HCT116 (cell line): ENCODE measurements at regions not wholly inside any gene's neighbourhood (a gene's known extent, or its start where the extent isn't known, plus 50 kb on each side); places are given as distances from the start of the nearest gene placed in this dataset.

ENCODE experiments used
- CBX3 ChIP-seq: IDR thresholded peaks from 2 replicates; pipeline ENCODE4 v1.6.1; 2012; ENCODE audit warnings: low read depth
- ELF1 ChIP-seq: IDR thresholded peaks from 2 replicates; pipeline ENCODE4 v1.6.1; 2012; ENCODE audit warnings: low read depth, borderline replicate concordance
- EZH2 ChIP-seq: fragments of 200-600 bp; sonication (generic); IDR thresholded peaks from 2 replicates; pipeline ENCODE4 v1.6.1; 2017; ENCODE audit warnings: antibody characterized with exemption, mixed run types
- EZH2phosphoT487 ChIP-seq: fragments of 200-600 bp; IDR thresholded peaks from 2 replicates; pipeline ENCODE4 v1.6.1; 2018; ENCODE audit warnings: antibody characterized with exemption, borderline replicate concordance
- FOSL1 ChIP-seq: IDR thresholded peaks from 2 replicates; pipeline ENCODE4 v1.6.1; 2012; ENCODE audit warnings: low read depth
- POLR2A ChIP-seq: IDR thresholded peaks from 2 replicates; pipeline ENCODE4 v1.7.0; 2011; ENCODE audit warnings: borderline replicate concordance; ENCODE audit not compliant: insufficient read depth, insufficient read length; ENCODE audit errors: extremely low read depth
- POLR2AphosphoS5 ChIP-seq: IDR thresholded peaks from 2 replicates; pipeline ENCODE4 v1.6.1; 2011; ENCODE audit warnings: mild to moderate bottlenecking, low read depth, low read length, moderate library complexity
- SIN3A ChIP-seq: IDR thresholded peaks from 2 replicates; pipeline ENCODE4 v1.6.1; 2012; ENCODE audit warnings: low read depth
- SRF ChIP-seq: IDR thresholded peaks from 2 replicates; pipeline ENCODE4 v1.6.1; 2012; ENCODE audit warnings: low read depth
- ZNF274 ChIP-seq: fragments of 200-500 bp; sonication (Bioruptor generic); IDR thresholded peaks from 2 replicates; pipeline ENCODE4 v1.6.1; 2014; ENCODE audit warnings: mild to moderate bottlenecking, low read depth, low read length, inconsistent platforms
- TF ChIP-seq, protein P1 (sequence below): IDR thresholded peaks from 2 replicates; pipeline ENCODE4 v1.6.1; 2012
- TF ChIP-seq, protein P2 (sequence below), 3 experiments: fragments of 200-600 bp in 1 of 3; sonication (generic) in 1 of 3; IDR thresholded peaks in 2 of 3; conservative IDR thresholded peaks in 1 of 3; 2 replicates each; pipeline ENCODE4 v1.5.1; 2012 to 2017; ENCODE audit warnings: low read depth in 2 of 3, low read length in 2 of 3, antibody characterized with exemption in 1 of 3, borderline replicate concordance in 1 of 3, control low read depth in 1 of 3, mild to moderate bottlenecking in 1 of 3, mixed read lengths in 1 of 3, mixed run types in 1 of 3, moderate library complexity in 1 of 3; ENCODE audit not compliant: insufficient read depth in 1 of 3
- TF ChIP-seq, protein P3 (sequence below): IDR thresholded peaks from 2 replicates; pipeline ENCODE4 v1.6.1; 2012; ENCODE audit warnings: low read depth

DNA sequence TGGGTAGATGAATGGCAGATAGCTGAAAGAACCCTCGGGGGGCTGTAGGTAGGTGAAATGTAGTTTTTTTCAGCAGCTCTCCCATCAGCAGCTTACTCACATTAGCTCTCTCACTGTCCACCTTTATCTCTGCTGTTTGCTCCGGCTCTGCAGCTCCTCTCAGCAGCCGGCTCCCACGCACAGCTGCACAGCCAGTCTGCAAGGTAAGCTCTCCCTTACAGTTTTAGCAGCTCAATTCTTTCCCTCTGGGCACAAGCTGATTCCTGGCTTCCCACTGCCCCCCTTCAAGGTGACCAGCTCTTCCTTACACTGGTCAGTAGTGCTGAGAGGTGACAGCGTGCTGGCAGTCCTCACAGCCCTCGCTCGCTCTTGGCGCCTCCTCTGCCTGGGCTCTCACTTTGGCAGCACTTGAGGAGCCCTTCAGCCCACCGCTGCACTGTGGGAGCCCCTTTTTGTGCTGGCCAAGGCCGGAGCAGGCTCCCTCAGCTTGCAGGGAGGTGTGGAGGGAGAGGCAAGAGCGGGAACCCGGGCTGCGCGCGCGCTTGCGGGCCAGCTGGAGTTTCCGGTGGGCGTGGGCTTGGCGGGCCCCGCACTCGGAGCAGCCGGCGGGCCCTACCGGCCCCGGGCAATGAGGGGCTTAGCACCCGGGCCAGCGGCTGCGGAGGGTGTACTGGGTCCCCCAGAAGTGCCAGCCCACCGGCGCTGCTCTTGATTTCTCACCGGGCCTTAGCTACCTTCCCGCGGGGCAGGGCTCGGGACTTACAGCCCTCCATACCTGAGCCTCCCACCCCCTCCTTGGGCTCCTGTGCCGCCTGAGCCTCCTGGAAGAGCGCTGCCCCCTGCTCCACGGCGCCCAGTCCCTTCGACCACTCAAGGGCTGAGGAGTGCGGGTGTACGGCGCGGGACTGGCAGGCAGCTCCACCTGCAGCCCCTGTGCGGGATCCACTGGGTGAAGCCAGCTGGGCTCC lies 393.6 kb downstream of the CENPC start:
- TF ChIP-seq, protein P1, sequence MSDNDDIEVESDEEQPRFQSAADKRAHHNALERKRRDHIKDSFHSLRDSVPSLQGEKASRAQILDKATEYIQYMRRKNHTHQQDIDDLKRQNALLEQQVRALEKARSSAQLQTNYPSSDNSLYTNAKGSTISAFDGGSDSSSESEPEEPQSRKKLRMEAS: no peak
- TF ChIP-seq, protein P2, sequence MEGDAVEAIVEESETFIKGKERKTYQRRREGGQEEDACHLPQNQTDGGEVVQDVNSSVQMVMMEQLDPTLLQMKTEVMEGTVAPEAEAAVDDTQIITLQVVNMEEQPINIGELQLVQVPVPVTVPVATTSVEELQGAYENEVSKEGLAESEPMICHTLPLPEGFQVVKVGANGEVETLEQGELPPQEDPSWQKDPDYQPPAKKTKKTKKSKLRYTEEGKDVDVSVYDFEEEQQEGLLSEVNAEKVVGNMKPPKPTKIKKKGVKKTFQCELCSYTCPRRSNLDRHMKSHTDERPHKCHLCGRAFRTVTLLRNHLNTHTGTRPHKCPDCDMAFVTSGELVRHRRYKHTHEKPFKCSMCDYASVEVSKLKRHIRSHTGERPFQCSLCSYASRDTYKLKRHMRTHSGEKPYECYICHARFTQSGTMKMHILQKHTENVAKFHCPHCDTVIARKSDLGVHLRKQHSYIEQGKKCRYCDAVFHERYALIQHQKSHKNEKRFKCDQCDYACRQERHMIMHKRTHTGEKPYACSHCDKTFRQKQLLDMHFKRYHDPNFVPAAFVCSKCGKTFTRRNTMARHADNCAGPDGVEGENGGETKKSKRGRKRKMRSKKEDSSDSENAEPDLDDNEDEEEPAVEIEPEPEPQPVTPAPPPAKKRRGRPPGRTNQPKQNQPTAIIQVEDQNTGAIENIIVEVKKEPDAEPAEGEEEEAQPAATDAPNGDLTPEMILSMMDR (IDR thresholded peaks at IDR 0.05 in 2 of 3, conservative IDR thresholded peaks at IDR 0.05 in 1 of 3; ENCODE audit: borderline replicate concordance in 1 of 3, insufficient read depth in 1 of 3, low read depth in 2 of 3, low read length in 2 of 3): no peak
- TF ChIP-seq, protein P3, sequence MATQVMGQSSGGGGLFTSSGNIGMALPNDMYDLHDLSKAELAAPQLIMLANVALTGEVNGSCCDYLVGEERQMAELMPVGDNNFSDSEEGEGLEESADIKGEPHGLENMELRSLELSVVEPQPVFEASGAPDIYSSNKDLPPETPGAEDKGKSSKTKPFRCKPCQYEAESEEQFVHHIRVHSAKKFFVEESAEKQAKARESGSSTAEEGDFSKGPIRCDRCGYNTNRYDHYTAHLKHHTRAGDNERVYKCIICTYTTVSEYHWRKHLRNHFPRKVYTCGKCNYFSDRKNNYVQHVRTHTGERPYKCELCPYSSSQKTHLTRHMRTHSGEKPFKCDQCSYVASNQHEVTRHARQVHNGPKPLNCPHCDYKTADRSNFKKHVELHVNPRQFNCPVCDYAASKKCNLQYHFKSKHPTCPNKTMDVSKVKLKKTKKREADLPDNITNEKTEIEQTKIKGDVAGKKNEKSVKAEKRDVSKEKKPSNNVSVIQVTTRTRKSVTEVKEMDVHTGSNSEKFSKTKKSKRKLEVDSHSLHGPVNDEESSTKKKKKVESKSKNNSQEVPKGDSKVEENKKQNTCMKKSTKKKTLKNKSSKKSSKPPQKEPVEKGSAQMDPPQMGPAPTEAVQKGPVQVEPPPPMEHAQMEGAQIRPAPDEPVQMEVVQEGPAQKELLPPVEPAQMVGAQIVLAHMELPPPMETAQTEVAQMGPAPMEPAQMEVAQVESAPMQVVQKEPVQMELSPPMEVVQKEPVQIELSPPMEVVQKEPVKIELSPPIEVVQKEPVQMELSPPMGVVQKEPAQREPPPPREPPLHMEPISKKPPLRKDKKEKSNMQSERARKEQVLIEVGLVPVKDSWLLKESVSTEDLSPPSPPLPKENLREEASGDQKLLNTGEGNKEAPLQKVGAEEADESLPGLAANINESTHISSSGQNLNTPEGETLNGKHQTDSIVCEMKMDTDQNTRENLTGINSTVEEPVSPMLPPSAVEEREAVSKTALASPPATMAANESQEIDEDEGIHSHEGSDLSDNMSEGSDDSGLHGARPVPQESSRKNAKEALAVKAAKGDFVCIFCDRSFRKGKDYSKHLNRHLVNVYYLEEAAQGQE: no peak
- TF ChIP-seq EZH2: no peak
- TF ChIP-seq ZNF274: no peak
- TF ChIP-seq POLR2AphosphoS5: no peak
- no peak for TF ChIP-seq SIN3A
- no peak for TF ChIP-seq POLR2A
- no peak for TF ChIP-seq SRF
- TF ChIP-seq CBX3: no peak
- no peak for TF ChIP-seq FOSL1
- no peak for TF ChIP-seq EZH2phosphoT487
- TF ChIP-seq ELF1: no peak
